ENCODE measurements at regions not wholly inside any gene's neighbourhood (a gene's known extent, or its start where the extent isn't known, plus 50 kb on each side); places are given as distances from the start of the nearest gene placed in this dataset.

DNA sequence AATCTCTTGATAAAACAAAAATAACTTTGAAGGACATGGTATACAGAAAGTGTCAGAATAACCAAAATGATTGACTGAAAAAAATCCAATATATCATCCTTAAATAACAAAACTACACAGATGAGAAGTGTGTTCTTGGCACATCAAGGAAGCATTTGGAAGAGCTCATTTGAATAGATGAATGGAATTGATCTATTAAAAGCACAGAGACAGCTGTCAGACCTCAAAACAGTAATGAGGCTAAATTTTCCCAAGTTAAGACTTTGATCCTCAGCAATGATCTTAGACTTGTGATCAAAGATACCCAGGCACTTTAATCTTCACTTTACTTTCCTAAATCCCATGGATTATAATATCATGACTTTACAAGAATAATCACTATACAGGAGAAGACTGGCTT, 395.4 kb upstream of the NFE2L3 start:
- no peak for TF ChIP-seq POLR2AphosphoS5 (IDR thresholded peaks at IDR 0.05; ENCODE audit: low read depth, low read length)
- TF ChIP-seq, protein P1, sequence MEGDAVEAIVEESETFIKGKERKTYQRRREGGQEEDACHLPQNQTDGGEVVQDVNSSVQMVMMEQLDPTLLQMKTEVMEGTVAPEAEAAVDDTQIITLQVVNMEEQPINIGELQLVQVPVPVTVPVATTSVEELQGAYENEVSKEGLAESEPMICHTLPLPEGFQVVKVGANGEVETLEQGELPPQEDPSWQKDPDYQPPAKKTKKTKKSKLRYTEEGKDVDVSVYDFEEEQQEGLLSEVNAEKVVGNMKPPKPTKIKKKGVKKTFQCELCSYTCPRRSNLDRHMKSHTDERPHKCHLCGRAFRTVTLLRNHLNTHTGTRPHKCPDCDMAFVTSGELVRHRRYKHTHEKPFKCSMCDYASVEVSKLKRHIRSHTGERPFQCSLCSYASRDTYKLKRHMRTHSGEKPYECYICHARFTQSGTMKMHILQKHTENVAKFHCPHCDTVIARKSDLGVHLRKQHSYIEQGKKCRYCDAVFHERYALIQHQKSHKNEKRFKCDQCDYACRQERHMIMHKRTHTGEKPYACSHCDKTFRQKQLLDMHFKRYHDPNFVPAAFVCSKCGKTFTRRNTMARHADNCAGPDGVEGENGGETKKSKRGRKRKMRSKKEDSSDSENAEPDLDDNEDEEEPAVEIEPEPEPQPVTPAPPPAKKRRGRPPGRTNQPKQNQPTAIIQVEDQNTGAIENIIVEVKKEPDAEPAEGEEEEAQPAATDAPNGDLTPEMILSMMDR (IDR thresholded peaks at IDR 0.05 in 2 of 3, conservative IDR thresholded peaks at IDR 0.05 in 1 of 3; ENCODE audit: borderline replicate concordance in 1 of 3, insufficient read depth in 1 of 3, low read depth in 2 of 3, low read length in 2 of 3) = no peak
- no peak for TF ChIP-seq TCF7L2 (IDR thresholded peaks at IDR 0.05; ENCODE audit: borderline replicate concordance, extremely low read depth, insufficient read depth, insufficient read length)
- TF ChIP-seq, protein P2, sequence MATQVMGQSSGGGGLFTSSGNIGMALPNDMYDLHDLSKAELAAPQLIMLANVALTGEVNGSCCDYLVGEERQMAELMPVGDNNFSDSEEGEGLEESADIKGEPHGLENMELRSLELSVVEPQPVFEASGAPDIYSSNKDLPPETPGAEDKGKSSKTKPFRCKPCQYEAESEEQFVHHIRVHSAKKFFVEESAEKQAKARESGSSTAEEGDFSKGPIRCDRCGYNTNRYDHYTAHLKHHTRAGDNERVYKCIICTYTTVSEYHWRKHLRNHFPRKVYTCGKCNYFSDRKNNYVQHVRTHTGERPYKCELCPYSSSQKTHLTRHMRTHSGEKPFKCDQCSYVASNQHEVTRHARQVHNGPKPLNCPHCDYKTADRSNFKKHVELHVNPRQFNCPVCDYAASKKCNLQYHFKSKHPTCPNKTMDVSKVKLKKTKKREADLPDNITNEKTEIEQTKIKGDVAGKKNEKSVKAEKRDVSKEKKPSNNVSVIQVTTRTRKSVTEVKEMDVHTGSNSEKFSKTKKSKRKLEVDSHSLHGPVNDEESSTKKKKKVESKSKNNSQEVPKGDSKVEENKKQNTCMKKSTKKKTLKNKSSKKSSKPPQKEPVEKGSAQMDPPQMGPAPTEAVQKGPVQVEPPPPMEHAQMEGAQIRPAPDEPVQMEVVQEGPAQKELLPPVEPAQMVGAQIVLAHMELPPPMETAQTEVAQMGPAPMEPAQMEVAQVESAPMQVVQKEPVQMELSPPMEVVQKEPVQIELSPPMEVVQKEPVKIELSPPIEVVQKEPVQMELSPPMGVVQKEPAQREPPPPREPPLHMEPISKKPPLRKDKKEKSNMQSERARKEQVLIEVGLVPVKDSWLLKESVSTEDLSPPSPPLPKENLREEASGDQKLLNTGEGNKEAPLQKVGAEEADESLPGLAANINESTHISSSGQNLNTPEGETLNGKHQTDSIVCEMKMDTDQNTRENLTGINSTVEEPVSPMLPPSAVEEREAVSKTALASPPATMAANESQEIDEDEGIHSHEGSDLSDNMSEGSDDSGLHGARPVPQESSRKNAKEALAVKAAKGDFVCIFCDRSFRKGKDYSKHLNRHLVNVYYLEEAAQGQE (IDR thresholded peaks at IDR 0.05; ENCODE audit: low read depth) = no peak
- no peak for TF ChIP-seq EZH2 (IDR thresholded peaks at IDR 0.05)
- no peak for TF ChIP-seq ZFX (IDR thresholded peaks at IDR 0.05)
- TF ChIP-seq RAD21 (IDR thresholded peaks at IDR 0.05; ENCODE audit: low read depth) = no peak
- TF ChIP-seq POLR2A (IDR thresholded peaks at IDR 0.05; ENCODE audit: borderline replicate concordance, extremely low read depth, insufficient read depth, insufficient read length) = no peak
- no peak for TF ChIP-seq JUND (IDR thresholded peaks at IDR 0.05)
- TF ChIP-seq CEBPB (IDR thresholded peaks at IDR 0.05; ENCODE audit: low read depth) = no peak
- TF ChIP-seq SP1 (IDR thresholded peaks at IDR 0.05; ENCODE audit: low read depth) = no peak
- no peak for TF ChIP-seq SRF (IDR thresholded peaks at IDR 0.05; ENCODE audit: low read depth)
- TF ChIP-seq, protein P3, sequence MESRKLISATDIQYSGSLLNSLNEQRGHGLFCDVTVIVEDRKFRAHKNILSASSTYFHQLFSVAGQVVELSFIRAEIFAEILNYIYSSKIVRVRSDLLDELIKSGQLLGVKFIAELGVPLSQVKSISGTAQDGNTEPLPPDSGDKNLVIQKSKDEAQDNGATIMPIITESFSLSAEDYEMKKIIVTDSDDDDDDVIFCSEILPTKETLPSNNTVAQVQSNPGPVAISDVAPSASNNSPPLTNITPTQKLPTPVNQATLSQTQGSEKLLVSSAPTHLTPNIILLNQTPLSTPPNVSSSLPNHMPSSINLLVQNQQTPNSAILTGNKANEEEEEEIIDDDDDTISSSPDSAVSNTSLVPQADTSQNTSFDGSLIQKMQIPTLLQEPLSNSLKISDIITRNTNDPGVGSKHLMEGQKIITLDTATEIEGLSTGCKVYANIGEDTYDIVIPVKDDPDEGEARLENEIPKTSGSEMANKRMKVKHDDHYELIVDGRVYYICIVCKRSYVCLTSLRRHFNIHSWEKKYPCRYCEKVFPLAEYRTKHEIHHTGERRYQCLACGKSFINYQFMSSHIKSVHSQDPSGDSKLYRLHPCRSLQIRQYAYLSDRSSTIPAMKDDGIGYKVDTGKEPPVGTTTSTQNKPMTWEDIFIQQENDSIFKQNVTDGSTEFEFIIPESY (IDR thresholded peaks at IDR 0.05; ENCODE audit: extremely low read depth, insufficient replicate concordance, low read length) = no peak

Data from HCT116 (cell line).